Activated CD8-positive, alpha-beta T cell treated with anti-CD3 and anti-CD28 coated beads for 36 hours (primary cell): ENCODE measurements at regions not wholly inside any gene's neighbourhood (a gene's known extent, or its start where the extent isn't known, plus 50 kb on each side); places are given as distances from the start of the nearest gene placed in this dataset.

Source experiments
- ATAC-seq: fragments of 200-7000 bp; cut with Tn5 transposase; one replicate; pipeline ENCODE4 v1.10.0; 2021; ENCODE audit warnings: mild to moderate bottlenecking, moderate library complexity
- CTCF ChIA-PET: fragments of 350-600 bp; sonication (Branson Sonifier 250); formaldehyde crosslinking; loops from one replicate; lab custom pipeline; 2021; ENCODE audit warnings: antibody characterized with exemption; lab: Charles Lee
- POLR2A ChIA-PET: fragments of 350-600 bp; sonication (Branson Sonifier 250); formaldehyde crosslinking; loops from one replicate; lab custom pipeline; 2021; ENCODE audit warnings: antibody characterized with exemption; lab: Charles Lee
- DNase-seq: peaks from one replicate; pipeline ENCODE4 v3.0.0-alpha.2; 2020
- H3K27ac Mint-ChIP-seq: one replicate; pipeline ENCODE4 v1.8.0; 2021; ENCODE audit warnings: mild to moderate bottlenecking, mixed read lengths
- H3K27me3 Mint-ChIP-seq: one replicate; pipeline ENCODE4 v1.8.0; 2021; ENCODE audit warnings: mixed read lengths
- H3K36me3 Mint-ChIP-seq: one replicate; pipeline ENCODE4 v1.8.0; 2021; ENCODE audit warnings: low read depth, mixed read lengths
- H3K4me1 Mint-ChIP-seq: one replicate; pipeline ENCODE4 v1.8.0; 2021; ENCODE audit warnings: low read depth, mixed read lengths
- H3K4me3 Mint-ChIP-seq: one replicate; pipeline ENCODE4 v1.8.0; 2021; ENCODE audit warnings: mild to moderate bottlenecking, moderate library complexity, mixed read lengths
- H3K9me3 Mint-ChIP-seq: one replicate; pipeline ENCODE4 v1.8.0; 2021; ENCODE audit warnings: mixed read lengths
- intact Hi-C: fragments of 100-400 bp; cut with micrococcal nuclease; formaldehyde crosslinking; loops from one replicate; pipeline ENCODE4 v1.10.0; 2022
- TF ChIP-seq, protein P1 (sequence below): fragments of 200-600 bp; IDR thresholded peaks from one replicate; pipeline ENCODE4 v1.8.0; 2022; ENCODE audit warnings: antibody characterized with exemption, mild to moderate bottlenecking

GRCh38 chr4:64146030-64146429 is 263.2 kb downstream of the TECRL start:
- H3K27me3 Mint-ChIP-seq, result no peaks in the 10 kb centered on the region

DNA sequence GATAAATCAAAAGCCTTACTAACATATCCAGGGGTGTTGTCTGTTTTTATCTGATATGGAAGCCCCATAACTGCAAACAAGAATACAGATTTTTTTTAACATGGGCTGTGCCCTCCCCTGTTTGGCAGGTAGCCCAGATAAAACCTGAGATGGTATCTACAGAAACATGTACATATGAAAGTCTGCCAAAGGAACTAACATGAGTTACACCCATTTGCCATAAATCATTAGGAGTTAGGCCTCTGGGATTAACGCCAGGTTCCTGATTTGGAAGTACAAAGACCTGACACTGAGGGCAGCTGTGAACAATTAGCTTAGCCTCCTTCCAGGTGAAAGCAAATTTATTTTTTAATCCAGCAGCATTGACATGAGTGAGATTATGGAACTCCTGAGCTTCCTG is 264.3 kb downstream of the TECRL start:
- POLR2A ChIA-PET, result no interaction called here
- intact Hi-C loops, result no loop called here
- ATAC-seq (no peak), DNase-seq (no peak)
- Mint-ChIP-seq H3K4me3 (no peak overlapping the region), H3K27me3 (no peaks in the 10 kb centered on the region), H3K27ac (no peak overlapping the region), H3K9me3 (peaks cover 18% of the 10 kb centered on the region), H3K4me1 (no peaks in the 10 kb centered on the region), H3K36me3 (peaks cover 4% of the 10 kb centered on the region)
- TF ChIP-seq, protein P1, sequence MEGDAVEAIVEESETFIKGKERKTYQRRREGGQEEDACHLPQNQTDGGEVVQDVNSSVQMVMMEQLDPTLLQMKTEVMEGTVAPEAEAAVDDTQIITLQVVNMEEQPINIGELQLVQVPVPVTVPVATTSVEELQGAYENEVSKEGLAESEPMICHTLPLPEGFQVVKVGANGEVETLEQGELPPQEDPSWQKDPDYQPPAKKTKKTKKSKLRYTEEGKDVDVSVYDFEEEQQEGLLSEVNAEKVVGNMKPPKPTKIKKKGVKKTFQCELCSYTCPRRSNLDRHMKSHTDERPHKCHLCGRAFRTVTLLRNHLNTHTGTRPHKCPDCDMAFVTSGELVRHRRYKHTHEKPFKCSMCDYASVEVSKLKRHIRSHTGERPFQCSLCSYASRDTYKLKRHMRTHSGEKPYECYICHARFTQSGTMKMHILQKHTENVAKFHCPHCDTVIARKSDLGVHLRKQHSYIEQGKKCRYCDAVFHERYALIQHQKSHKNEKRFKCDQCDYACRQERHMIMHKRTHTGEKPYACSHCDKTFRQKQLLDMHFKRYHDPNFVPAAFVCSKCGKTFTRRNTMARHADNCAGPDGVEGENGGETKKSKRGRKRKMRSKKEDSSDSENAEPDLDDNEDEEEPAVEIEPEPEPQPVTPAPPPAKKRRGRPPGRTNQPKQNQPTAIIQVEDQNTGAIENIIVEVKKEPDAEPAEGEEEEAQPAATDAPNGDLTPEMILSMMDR, result no peak
- CTCF ChIA-PET, result no interaction called here

More at GRCh38 chr4:64146030-64146429, 263.2 kb downstream of the TECRL start:
- Mint-ChIP-seq H3K4me3 (no peak overlapping the region), H3K9me3 (peaks cover 18% of the 10 kb centered on the region), H3K27ac (no peak overlapping the region), H3K36me3 (peaks cover 4% of the 10 kb centered on the region), H3K4me1 (no peaks in the 10 kb centered on the region)
- TF ChIP-seq, protein P1, result no peak
- ATAC-seq (no peak), DNase-seq (no peak)
- intact Hi-C loops, result no loop called here
- ChIA-PET POLR2A (no interaction called here), CTCF (no interaction called here)

- intact Hi-C loops, result no loop called here
- H3K4me1 Mint-ChIP-seq, result no peaks in the 10 kb centered on the region
Measured at GRCh38 chr4:64130907-64131306, 278.3 kb downstream of the TECRL start.

DNA sequence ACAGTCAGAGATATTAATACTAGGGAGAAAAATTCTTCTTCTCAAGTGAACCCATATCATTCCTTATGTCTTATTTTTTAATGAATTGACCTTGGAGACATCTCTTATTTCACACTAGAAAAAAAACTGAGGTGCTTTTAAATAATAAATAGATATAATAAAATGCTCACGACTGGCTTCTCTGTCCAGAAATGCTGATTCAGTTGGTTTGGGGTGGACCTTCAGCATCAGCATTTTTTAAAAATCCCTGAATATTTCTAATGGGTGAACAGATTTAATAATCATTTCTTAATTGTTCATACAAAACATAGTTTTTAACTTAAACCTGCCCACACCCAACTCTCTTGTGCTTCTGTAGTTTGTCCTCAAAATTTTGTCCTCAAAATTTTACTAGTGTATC is 283.9 kb downstream of the TECRL start:
- Mint-ChIP-seq H3K27ac (no peak overlapping the region), H3K4me3 (no peak overlapping the region), H3K27me3 (no peaks in the 10 kb centered on the region), H3K4me1 (no peaks in the 10 kb centered on the region), H3K36me3 (no peaks in the 10 kb centered on the region), H3K9me3 (peaks cover 9% of the 10 kb centered on the region)
- intact Hi-C loops, result no loop called here
- CTCF ChIA-PET, result no interaction called here
- ATAC-seq (no peak), DNase-seq (no peak)
- TF ChIP-seq, protein P1, result no peak
- POLR2A ChIA-PET, result no interaction called here

More at GRCh38 chr4:64130907-64131306, 278.3 kb downstream of the TECRL start:
- ATAC-seq (no peak), DNase-seq (no peak)
- Mint-ChIP-seq H3K27ac (no peak overlapping the region), H3K27me3 (no peaks in the 10 kb centered on the region), H3K9me3 (peaks cover 2% of the 10 kb centered on the region), H3K4me3 (no peak overlapping the region), H3K36me3 (no peaks in the 10 kb centered on the region)
- ChIA-PET CTCF (no interaction called here), POLR2A (no interaction called here)
- TF ChIP-seq, protein P1, result no peak

DNA sequence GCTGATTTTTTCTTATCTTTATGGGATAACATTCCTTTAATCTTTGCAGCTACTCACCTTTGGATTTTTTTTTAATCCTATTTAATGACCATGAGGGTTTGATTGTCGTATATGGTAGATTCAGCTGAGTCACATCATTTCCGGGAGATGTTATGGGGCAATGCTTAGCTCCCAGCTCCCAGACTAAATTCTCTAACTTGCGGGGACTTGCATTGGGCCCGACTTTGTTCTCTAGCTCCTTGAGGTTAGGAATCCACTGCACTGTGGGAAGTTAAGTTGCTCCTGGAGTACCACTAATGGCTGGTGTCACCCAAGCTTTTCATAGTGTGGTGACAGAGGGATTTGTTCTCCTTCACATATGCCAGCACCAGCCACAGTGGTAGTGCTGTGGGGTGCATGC is 287.4 kb downstream of the TECRL start:
- ChIA-PET CTCF (no interaction called here), POLR2A (no interaction called here)
- intact Hi-C loops, result no loop called here
- Mint-ChIP-seq H3K36me3 (no peaks in the 10 kb centered on the region), H3K4me1 (no peaks in the 10 kb centered on the region), H3K9me3 (peaks cover 7% of the 10 kb centered on the region), H3K4me3 (no peak overlapping the region), H3K27me3 (no peaks in the 10 kb centered on the region), H3K27ac (no peak overlapping the region)
- TF ChIP-seq, protein P1, result no peak
- no peak for DNase-seq
- no peak for ATAC-seq
